ENCODE measurements at regions not wholly inside any gene's neighbourhood (a gene's known extent, or its start where the extent isn't known, plus 50 kb on each side); places are given as distances from the start of the nearest gene placed in this dataset.

- no peaks in the 10 kb centered on the region for H3K79me2 ChIP-seq (ENCODE audit: insufficient read depth, low read length)
Measured at GRCh38 chr21:41638201-41638790, 128.6 kb downstream of the RIPK4 start.

GRCh38 chr21:41636636-41637630, 129.0 kb upstream of the TMPRSS2 start:
- Histone ChIP-seq H4K20me1 (ENCODE audit: insufficient read depth, low read length) (no peaks in the 10 kb centered on the region), H3K4me1 (ENCODE audit: insufficient read depth, low read length, severe bottlenecking) (no peaks in the 10 kb centered on the region), H2AFZ (ENCODE audit: low read length) (no peak overlapping the region), H3K27ac (ENCODE audit: low read depth, low read length, poor library complexity, severe bottlenecking) (no peak overlapping the region), H3K79me2 (ENCODE audit: insufficient read depth, low read length) (no peaks in the 10 kb centered on the region), H3K9me2 (ENCODE audit: low read depth, low read length) (no peaks in the 10 kb centered on the region), H3K4me2 (ENCODE audit: low read length) (no peak overlapping the region), H3K36me3 (ENCODE audit: insufficient read depth, low read length) (no peaks in the 10 kb centered on the region), H3K4me3 (ENCODE audit: low read depth, low read length, poor library complexity, severe bottlenecking) (no peak overlapping the region), H3F3A (ENCODE audit: insufficient read depth, low read length) (no peaks in the 10 kb centered on the region), H3K27me3 (ENCODE audit: insufficient read depth, low read length) (no peaks in the 10 kb centered on the region; the same call in 1 of the 2 replicates), H3K9me3 (ENCODE audit: low read length) (no peaks in the 10 kb centered on the region; the same call in 1 of the 2 replicates), H3K9ac (ENCODE audit: low read length) (no peak overlapping the region)
- no peak for TF ChIP-seq EZH2 (IDR thresholded peaks at IDR 0.05; ENCODE audit: borderline replicate concordance, low read length)
- TF ChIP-seq, protein P1, sequence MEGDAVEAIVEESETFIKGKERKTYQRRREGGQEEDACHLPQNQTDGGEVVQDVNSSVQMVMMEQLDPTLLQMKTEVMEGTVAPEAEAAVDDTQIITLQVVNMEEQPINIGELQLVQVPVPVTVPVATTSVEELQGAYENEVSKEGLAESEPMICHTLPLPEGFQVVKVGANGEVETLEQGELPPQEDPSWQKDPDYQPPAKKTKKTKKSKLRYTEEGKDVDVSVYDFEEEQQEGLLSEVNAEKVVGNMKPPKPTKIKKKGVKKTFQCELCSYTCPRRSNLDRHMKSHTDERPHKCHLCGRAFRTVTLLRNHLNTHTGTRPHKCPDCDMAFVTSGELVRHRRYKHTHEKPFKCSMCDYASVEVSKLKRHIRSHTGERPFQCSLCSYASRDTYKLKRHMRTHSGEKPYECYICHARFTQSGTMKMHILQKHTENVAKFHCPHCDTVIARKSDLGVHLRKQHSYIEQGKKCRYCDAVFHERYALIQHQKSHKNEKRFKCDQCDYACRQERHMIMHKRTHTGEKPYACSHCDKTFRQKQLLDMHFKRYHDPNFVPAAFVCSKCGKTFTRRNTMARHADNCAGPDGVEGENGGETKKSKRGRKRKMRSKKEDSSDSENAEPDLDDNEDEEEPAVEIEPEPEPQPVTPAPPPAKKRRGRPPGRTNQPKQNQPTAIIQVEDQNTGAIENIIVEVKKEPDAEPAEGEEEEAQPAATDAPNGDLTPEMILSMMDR (IDR thresholded peaks at IDR 0.05; ENCODE audit: low read length) = no peak

More at GRCh38 chr21:41638201-41638790, 128.6 kb downstream of the RIPK4 start:
- Histone ChIP-seq H3K9ac (ENCODE audit: low read length) (no peak overlapping the region), H3K4me3 (ENCODE audit: low read depth, low read length, poor library complexity, severe bottlenecking) (no peak overlapping the region), H3K4me2 (ENCODE audit: low read length) (no peak overlapping the region), H3K27ac (ENCODE audit: low read depth, low read length, poor library complexity, severe bottlenecking) (no peak overlapping the region), H4K20me1 (ENCODE audit: insufficient read depth, low read length) (no peaks in the 10 kb centered on the region), H3F3A (ENCODE audit: insufficient read depth, low read length) (no peaks in the 10 kb centered on the region), H2AFZ (ENCODE audit: low read length) (no peak overlapping the region), H3K9me2 (ENCODE audit: low read depth, low read length) (no peaks in the 10 kb centered on the region), H3K4me1 (ENCODE audit: insufficient read depth, low read length, severe bottlenecking) (no peaks in the 10 kb centered on the region), H3K9me3 (ENCODE audit: low read length) (no peaks in the 10 kb centered on the region; the same call in 1 of the 2 replicates), H3K36me3 (ENCODE audit: insufficient read depth, low read length) (no peaks in the 10 kb centered on the region), H3K27me3 (ENCODE audit: insufficient read depth, low read length) (no peaks in the 10 kb centered on the region; the same call in 1 of the 2 replicates)
- TF ChIP-seq EZH2 (IDR thresholded peaks at IDR 0.05; ENCODE audit: borderline replicate concordance, low read length) = no peak
- TF ChIP-seq, protein P1 (IDR thresholded peaks at IDR 0.05; ENCODE audit: low read length) = no peak

GRCh38 chr21:41635874-41636273, 127.9 kb upstream of the TMPRSS2 start:
- Histone ChIP-seq H3K4me1 (ENCODE audit: insufficient read depth, low read length, severe bottlenecking) (no peaks in the 10 kb centered on the region), H3K27ac (ENCODE audit: low read depth, low read length, poor library complexity, severe bottlenecking) (no peak overlapping the region), H4K20me1 (ENCODE audit: insufficient read depth, low read length) (no peaks in the 10 kb centered on the region), H3K79me2 (ENCODE audit: insufficient read depth, low read length) (no peaks in the 10 kb centered on the region), H3K9me3 (ENCODE audit: low read length) (no peaks in the 10 kb centered on the region; the same call in 1 of the 2 replicates), H3K9me2 (ENCODE audit: low read depth, low read length) (no peaks in the 10 kb centered on the region), H3K36me3 (ENCODE audit: insufficient read depth, low read length) (no peaks in the 10 kb centered on the region), H2AFZ (ENCODE audit: low read length) (no peak overlapping the region), H3K27me3 (ENCODE audit: insufficient read depth, low read length) (peaks cover 5% of the 10 kb centered on the region; the same call in 1 of the 2 replicates), H3K4me3 (ENCODE audit: low read depth, low read length, poor library complexity, severe bottlenecking) (no peak overlapping the region), H3F3A (ENCODE audit: insufficient read depth, low read length) (no peaks in the 10 kb centered on the region), H3K4me2 (ENCODE audit: low read length) (no peak overlapping the region), H3K9ac (ENCODE audit: low read length) (no peak overlapping the region)
- TF ChIP-seq, protein P1 (IDR thresholded peaks at IDR 0.05; ENCODE audit: low read length) = no peak
- TF ChIP-seq EZH2 (IDR thresholded peaks at IDR 0.05; ENCODE audit: borderline replicate concordance, low read length) = no peak

Data from OCI-LY1 (cell line).